ENCODE measurements at regions not wholly inside any gene's neighbourhood (a gene's known extent, or its start where the extent isn't known, plus 50 kb on each side); places are given as distances from the start of the nearest gene placed in this dataset.

DNA sequence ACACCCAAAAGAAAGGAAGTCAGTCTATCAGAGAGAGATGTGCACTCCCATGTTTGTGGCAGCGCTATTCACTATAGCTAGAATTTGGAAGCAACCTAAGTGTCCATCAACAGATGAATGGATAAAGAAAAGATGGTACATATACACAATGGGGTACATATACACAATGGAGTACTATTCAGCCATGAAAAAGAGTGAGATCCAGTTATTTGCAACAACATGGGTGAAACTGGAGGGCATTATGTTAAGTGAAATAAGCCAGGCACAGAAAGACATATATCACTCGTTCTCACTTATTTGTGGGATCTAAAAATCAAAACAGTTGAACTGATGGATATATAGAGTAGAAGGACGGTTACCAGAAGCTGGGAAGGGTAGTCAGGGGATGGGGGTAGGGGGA is 99.9 kb upstream of the ZNF516 start:
- no peak for DNase-seq

DNA sequence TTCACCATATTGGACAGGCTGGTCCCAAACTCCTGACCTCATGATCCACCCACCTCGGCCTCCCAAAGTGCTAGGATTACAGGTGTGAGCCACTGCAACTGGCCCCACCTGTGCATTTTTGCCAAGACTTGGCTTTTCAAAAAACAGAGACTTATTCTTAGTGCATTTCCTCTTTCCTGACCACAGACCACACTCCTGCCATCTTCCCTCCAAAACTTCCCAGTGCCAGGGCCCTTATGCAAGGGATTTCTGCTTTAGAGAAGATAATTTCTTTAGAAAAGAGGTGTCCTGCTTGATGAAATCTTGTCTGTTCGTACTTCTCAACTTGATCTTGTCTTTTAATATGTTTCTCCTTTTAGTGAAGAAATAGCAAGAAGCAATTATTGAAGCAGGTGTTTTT is 98.8 kb upstream of the ZNF516 start:
- DNase-seq = no peak

- no peak for DNase-seq
Observed at GRCh38 chr18:76592981-76593381, 97.9 kb upstream of the ZNF516 start.

- no peak for DNase-seq
Observed at GRCh38 chr18:76592096-76592495, 97.1 kb upstream of the ZNF516 start.

- DNase-seq = no peak
Observed at GRCh38 chr18:76589866-76590265, 94.8 kb upstream of the ZNF516 start.

GRCh38 chr18:76589316-76589715 is 94.3 kb upstream of the ZNF516 start:
- DNase-seq = no peak

DNA sequence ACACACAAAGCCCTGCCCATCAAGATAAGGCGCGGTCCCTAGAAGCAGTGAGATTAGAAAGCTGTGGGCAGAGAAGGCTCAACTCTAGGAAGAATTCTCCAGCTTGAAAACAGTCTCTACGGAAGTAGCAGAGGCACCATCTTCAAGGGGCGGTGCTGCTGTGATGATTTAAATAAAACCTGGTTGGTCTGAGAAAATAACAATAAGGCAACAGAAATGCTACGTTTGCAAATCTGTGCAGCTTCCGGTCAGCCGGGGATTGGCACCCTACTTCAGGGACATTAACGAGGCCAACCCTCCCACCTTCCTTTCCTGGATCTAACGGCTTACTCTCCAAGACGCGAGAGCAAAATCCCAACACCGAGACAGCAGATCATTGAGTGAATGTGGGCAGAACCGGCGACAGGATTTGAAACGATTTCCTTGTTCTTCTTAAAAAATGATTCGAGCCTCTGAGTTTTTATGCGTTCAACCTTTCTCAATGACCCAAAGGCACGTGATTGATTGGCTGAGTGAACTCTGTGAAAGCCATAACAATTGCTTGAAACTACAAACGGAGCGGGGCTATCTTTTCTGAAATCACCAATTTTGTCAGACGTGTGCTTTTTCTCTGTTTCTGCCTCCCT is 93.7 kb upstream of the ZNF516 start:
- no peak for DNase-seq

- no peak for DNase-seq
Observed at GRCh38 chr18:76587879-76588271, 92.8 kb upstream of the ZNF516 start.

DNA sequence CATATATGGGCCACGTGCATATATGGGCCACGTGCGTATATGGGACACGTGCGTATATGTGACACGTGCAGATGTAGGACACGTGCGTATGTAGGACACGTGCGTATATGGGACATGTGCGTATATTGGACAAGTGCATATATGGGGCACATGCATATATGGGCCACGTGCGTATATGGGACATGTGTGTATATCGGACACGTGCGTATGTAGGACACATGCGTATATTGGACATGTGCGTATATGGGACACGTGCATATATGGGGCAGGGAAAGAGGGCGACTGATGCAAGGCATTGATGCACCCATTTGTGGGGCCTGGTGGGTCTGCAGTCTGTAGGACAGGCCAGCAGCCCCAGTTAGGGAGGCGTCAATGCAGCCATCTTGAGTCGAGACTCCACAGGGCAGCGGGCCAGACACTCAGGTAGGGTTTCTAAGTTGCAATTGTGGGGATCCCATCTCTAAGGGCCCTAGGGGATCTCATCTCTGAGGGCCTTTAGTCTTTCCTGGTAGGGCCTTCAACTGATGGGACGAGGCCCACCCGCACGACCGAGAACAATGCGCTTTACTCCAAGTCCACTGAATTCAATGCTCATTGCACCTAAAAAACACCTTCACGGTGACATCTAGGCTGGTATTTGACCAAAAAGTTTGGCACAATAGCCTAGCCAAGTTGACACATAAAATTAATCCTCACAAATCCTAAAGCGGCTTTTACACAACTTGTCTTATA is 92.3 kb upstream of the ZNF516 start:
- no peak for DNase-seq

DNA sequence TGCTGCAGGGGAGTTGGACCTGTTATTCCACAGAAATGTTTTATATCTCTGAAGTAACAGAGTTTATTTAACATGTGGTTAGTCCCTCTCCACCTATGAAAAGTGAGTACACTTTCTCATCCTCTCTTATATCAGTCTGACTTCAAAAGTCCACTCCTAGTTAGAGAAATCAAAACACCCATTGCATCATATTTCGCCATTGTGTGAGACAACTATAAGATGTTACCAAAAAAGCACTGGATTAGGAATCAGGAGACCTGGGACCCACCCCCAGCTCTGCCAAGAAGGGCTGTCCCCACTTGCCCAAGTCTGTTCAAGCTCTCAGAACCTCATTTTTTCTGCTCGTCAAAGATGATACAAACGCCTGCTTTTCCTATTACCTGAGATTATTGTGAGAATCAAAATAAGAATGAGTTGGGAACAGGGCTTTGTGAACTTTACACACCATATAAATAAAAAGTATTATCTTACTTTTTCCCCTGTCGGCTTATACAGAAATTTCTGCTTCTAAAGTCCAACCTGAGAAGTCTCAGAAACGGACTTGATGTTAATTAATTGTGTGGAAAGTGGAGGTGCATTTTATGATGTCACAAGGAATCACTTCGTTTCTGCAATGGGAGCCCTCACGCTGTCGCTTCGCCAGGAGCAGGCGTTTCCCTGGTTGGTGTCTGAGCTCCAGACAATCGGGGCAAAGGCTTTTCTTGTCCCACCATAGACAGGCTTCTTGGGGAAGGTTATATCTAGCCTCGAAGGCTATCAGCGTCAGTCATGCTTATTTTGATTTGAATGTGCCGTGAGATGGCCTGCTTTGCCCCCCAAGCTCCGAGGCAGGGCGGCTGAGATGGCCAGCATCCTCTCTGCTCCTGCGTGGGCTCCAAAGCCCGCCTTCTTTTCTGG is 89.6 kb upstream of the ZNF516 start:
- no peak for DNase-seq

GRCh38 chr18:76581261-76581660 is 86.2 kb upstream of the ZNF516 start:
- no peak for DNase-seq

GRCh38 chr18:76580288-76580962 is 85.4 kb upstream of the ZNF516 start:
- DNase-seq = no peak

DNA sequence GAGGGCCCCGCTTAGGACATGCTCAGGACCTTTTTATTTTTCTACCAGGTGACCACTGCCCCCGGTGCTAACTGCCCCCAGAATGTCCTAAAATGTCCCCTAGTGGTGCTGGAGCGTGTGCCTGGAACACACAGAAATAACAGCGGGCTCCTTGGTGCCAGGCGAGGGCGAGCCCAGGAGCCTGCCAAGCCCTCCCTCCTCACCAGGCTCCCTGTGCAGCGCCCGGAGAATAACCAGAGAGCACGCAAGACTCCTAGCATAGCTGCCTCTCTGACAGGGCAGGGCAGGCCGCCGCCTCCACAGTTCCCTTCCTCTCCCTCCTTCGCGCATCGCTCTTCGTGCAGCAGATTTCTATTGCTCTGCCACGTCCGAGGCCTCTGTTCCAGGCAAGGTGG is 84.3 kb upstream of the ZNF516 start:
- DNase-seq = no peak

GRCh38 chr18:76578571-76579300 is 83.7 kb upstream of the ZNF516 start:
- no peak for DNase-seq

- no peak for DNase-seq
Observed at GRCh38 chr18:76573325-76574025, 78.4 kb upstream of the ZNF516 start.

DNA sequence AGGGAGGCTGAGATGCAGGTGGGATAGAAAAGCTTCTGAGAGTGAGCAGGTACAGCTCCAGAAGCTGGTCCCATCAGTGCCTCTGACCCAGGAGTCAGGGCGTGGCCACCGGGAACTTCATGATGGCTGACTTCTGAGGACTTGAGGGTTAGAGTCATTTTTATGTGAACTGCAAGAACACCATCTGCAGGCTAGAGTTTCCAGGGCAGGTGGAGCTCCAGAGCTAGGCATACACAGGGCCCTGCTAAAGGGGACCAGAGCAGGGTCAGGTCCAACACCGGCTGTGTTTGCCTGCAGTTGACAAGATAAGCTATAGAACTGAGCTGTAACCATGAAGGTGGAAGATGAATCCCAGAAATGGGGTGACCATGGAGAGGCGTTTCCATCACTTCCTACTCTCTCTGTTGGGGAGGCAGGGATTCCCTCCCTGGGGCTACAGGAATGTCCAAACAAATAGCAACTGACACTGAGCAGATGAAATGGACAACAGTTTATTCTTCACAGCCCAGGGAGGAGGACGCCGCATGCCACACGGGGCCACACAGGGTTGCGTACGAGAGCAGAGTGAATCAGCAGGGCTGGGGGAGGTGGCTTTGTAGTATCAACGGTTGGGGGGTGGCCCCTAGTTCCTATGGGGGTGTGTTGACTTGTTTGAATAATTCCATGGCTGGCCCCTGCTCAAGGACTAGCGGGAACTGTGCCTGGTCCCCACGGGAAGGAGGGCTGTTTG is 77.6 kb upstream of the ZNF516 start:
- no peak for DNase-seq

GRCh38 chr18:76571689-76572088 is 76.6 kb upstream of the ZNF516 start:
- no peak for DNase-seq

DNA sequence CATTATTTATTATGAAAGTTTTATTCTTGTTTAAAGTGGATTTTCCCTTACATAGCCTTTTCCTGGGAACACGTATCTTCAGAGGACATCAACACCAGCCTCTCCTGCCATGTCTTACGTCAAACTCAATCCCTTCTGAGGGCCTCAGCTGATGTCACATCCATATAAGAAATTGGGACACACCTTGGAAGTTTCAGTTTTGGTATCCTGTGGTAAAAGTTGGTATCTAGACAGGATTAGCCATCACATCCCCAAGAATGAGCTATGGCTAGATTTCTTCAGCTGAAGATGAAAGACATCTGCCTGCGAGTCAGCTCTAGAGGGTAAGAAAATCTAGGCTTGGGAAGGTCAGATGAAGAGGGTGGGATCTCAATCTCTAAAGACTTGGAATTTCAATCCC is 75.8 kb upstream of the ZNF516 start:
- DNase-seq = no peak

DNA sequence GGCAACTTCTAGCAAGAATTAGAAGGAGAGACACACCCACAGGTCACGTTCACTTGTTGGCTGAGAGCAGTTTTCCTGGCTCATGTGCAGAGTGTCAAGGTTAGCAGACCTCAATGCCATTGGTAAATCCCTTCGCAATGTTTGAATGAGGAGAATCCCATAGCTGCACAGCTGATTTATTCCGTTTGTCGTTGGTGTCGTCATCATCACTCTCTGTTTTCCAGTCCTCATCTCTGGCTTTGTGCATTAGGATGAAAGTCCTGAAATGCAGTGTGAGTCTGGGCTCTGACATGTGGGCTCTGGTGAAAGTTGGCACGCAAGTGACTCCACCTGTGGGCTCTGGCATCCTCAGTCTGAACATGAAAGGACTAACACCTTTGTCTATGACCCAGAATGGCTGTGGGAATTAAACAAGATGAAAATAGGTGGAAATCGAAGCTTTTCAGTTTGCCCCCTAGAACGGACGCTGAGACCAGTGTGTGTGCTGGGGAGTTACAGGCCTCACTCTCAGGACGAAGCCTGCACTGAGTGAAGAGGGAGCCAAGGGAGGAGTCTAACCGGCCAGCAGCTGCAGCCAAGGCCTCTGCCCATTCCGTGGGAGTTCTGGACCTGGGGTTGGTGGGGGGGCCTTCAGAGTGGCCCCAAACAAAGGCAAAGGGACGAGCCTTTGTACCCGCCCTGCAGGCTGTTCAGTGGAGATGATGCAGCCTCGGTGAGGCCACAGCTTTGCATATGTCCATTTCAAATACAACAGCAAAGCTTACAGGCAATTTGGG is 74.8 kb upstream of the ZNF516 start:
- DNase-seq = no peak

- DNase-seq = no peak
Observed at GRCh38 chr18:76568731-76569130, 73.7 kb upstream of the ZNF516 start.

Data from 8988T (cell line).